Natural killer cell (primary cell): ENCODE measurements at regions not wholly inside any gene's neighbourhood (a gene's known extent, or its start where the extent isn't known, plus 50 kb on each side); places are given as distances from the start of the nearest gene placed in this dataset.

Source experiments
- ATAC-seq, 3 donors: fragments of 150-1000 bp in 2 of 3; fragments of 200-7000 bp in 1 of 3; cut with Tn5 transposase; 1 replicate in 1 of 3; 2 replicates in 2 of 3; pipeline ENCODE4 v1.10.0; 2021; ENCODE audit warnings: mild to moderate bottlenecking in 2 of 3, moderate library complexity in 2 of 3
- DNase-seq, 2 donors: peaks; one replicate each; pipeline versions ENCODE4 v3.0.0 to v3.0.0-alpha.2; 2013 to 2021; ENCODE audit warnings: mixed read lengths in 1 of 2
- H3K27ac ChIP-seq: one replicate; pipeline ENCODE4 v1.5.1; 2013; ENCODE audit warnings: mild to moderate bottlenecking, low read length
- H3K27me3 ChIP-seq: one replicate; pipeline ENCODE4 v1.6.1; 2013; ENCODE audit warnings: low read length; ENCODE audit not compliant: control insufficient read depth, insufficient read depth
- H3K36me3 ChIP-seq: one replicate; pipeline ENCODE4 v1.6.1; 2013; ENCODE audit warnings: low read length; ENCODE audit not compliant: control insufficient read depth, insufficient read depth
- H3K4me1 ChIP-seq: one replicate; pipeline ENCODE4 v1.6.1; 2013; ENCODE audit warnings: low read length; ENCODE audit not compliant: control insufficient read depth, insufficient read depth
- H3K4me3 ChIP-seq: one replicate; pipeline ENCODE4 v1.5.1; 2013; ENCODE audit warnings: low read length
- H3K9me3 ChIP-seq: one replicate; pipeline ENCODE4 v1.6.1; 2013; ENCODE audit warnings: low read length; ENCODE audit not compliant: control insufficient read depth, insufficient read depth
- H3K27ac Mint-ChIP-seq, 2 donors: one replicate each; pipeline ENCODE4 v1.8.0; 2022; ENCODE audit warnings: mild to moderate bottlenecking in 2 of 2, mixed read lengths in 2 of 2, moderate library complexity in 1 of 2
- H3K27me3 Mint-ChIP-seq, 2 donors: one replicate each; pipeline ENCODE4 v1.8.0; 2022; ENCODE audit warnings: low read depth in 2 of 2, mixed read lengths in 2 of 2
- H3K36me3 Mint-ChIP-seq: one replicate; pipeline ENCODE4 v1.8.0; 2022; ENCODE audit warnings: mixed read lengths
- H3K4me1 Mint-ChIP-seq, 2 donors: one replicate each; pipeline ENCODE4 v1.8.0; 2022; ENCODE audit warnings: mixed read lengths in 2 of 2
- H3K4me3 Mint-ChIP-seq: one replicate; pipeline ENCODE4 v1.8.0; 2022; ENCODE audit warnings: mild to moderate bottlenecking, moderate library complexity, mixed read lengths
- H3K9me3 Mint-ChIP-seq, 2 donors: one replicate each; pipeline ENCODE4 v1.8.0; 2022; ENCODE audit warnings: mixed read lengths in 2 of 2
- WGBS: methylation state at CpG from one replicate; pipeline ENCODE4 v1.1.7; 2013; ENCODE audit warnings: missing lambda C conversion rate; ENCODE audit not compliant: insufficient coverage; 5-methylcytosine and 5-hydroxymethylcytosine counted together
- intact Hi-C: fragments of 100-400 bp; cut with micrococcal nuclease; formaldehyde crosslinking; loops from one replicate; pipeline ENCODE4 v1.14.2; 2022
- TF ChIP-seq, protein P1 (sequence below): fragments of 200-600 bp; IDR thresholded peaks from one replicate; pipeline ENCODE4 v1.8.0; 2022; ENCODE audit warnings: antibody characterized with exemption

DNA sequence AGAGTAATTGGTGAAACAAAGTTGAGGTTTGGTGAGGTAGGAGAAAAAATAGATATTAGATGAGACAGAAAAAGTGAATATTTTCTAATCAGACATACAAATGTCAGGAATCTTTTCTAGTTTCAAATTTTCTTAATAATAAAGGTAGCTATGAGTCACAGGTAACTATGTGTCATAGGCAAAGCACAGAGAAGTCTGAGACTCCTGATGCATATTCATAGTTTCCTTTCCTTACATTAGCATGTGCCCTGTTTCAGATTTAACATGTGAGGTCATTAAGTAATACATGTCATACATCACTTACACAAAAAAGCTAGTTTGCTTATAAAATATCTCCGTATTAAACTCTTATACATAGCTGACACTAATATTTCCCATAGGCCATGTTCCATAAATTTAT, 1141.3 kb upstream of the PCDH20 start:
- Mint-ChIP-seq H3K4me3 (no peak overlapping the region), H3K27me3 (no peaks in the 10 kb centered on the region), H3K36me3 (no peaks in the 10 kb centered on the region), H3K9me3 (peaks cover 18 to 27% of the 10 kb centered on the region in 2 donors), H3K27ac (no peak overlapping the region), H3K4me1 (no peaks in the 10 kb centered on the region)
- TF ChIP-seq, protein P1, sequence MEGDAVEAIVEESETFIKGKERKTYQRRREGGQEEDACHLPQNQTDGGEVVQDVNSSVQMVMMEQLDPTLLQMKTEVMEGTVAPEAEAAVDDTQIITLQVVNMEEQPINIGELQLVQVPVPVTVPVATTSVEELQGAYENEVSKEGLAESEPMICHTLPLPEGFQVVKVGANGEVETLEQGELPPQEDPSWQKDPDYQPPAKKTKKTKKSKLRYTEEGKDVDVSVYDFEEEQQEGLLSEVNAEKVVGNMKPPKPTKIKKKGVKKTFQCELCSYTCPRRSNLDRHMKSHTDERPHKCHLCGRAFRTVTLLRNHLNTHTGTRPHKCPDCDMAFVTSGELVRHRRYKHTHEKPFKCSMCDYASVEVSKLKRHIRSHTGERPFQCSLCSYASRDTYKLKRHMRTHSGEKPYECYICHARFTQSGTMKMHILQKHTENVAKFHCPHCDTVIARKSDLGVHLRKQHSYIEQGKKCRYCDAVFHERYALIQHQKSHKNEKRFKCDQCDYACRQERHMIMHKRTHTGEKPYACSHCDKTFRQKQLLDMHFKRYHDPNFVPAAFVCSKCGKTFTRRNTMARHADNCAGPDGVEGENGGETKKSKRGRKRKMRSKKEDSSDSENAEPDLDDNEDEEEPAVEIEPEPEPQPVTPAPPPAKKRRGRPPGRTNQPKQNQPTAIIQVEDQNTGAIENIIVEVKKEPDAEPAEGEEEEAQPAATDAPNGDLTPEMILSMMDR, result no peak
- Histone ChIP-seq H3K27me3 (no peaks in the 10 kb centered on the region), H3K9me3 (no peaks in the 10 kb centered on the region), H3K4me1 (no peaks in the 10 kb centered on the region), H3K4me3 (no peak overlapping the region), H3K36me3 (no peaks in the 10 kb centered on the region), H3K27ac (no peak overlapping the region)
- ATAC-seq, result no peak
- no peak for DNase-seq
- WGBS, result no CpG with 5 or more reads among the region's 1 CpG
- intact Hi-C loops, result no loop called here

- no peaks in the 10 kb centered on the region for H3K4me1 ChIP-seq
- Mint-ChIP-seq H3K9me3 (peaks cover 8 to 16% of the 10 kb centered on the region in 2 donors), H3K4me1 (no peaks in the 10 kb centered on the region), H3K4me3 (no peak overlapping the region), H3K27me3 (no peaks in the 10 kb centered on the region), H3K36me3 (no peaks in the 10 kb centered on the region), H3K27ac (no peak overlapping the region)
- no peaks in the 10 kb centered on the region for H3K36me3 ChIP-seq
- no peaks in the 10 kb centered on the region for H3K9me3 ChIP-seq
- DNase-seq (no peak), ATAC-seq (no peak)
- intact Hi-C loops, result no loop called here
- H3K27ac ChIP-seq, result no peak overlapping the region
- no peaks in the 10 kb centered on the region for H3K27me3 ChIP-seq
- no peak overlapping the region for H3K4me3 ChIP-seq
- TF ChIP-seq, protein P1, result no peak
- 95% methylated on average over 3 of the region's 5 CpGs for WGBS
Observed at GRCh38 chr13:62551588-62551987, 1135.9 kb upstream of the PCDH20 start.

DNA sequence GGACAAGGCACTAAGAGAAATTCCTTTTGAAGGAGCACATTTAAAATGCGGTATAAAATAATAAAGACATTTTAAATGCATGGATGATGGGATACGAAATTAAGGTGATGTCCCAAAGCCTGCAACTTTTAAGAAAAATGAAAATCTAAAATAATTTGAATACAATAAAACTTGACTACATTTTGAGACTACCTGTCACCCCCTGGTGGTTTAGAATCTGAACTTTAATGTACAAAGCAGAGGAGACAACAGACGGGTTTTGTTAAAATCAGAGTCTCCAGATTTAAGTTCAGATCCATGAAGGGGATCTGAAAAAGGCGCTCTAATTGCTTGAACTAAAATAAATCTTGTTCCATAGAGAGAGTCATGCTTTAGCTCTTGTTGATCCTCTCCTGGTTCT, 1129.3 kb upstream of the PCDH20 start:
- Mint-ChIP-seq H3K27ac (no peak overlapping the region), H3K4me1 (no peaks in the 10 kb centered on the region), H3K27me3 (no peaks in the 10 kb centered on the region), H3K9me3 (peaks cover 9 to 10% of the 10 kb centered on the region in 2 donors), H3K36me3 (peaks cover 6% of the 10 kb centered on the region), H3K4me3 (no peak overlapping the region)
- no peak for DNase-seq
- no peak overlapping the region for H3K4me3 ChIP-seq
- no peaks in the 10 kb centered on the region for H3K9me3 ChIP-seq
- 86% methylated on average over 4 of the region's 4 CpGs for WGBS
- TF ChIP-seq, protein P1, result no peak
- intact Hi-C loops, result no loop called here
- H3K27me3 ChIP-seq, result no peaks in the 10 kb centered on the region
- H3K36me3 ChIP-seq, result no peaks in the 10 kb centered on the region
- H3K4me1 ChIP-seq, result no peaks in the 10 kb centered on the region
- H3K27ac ChIP-seq, result no peak overlapping the region
- ATAC-seq, result no peak

DNA sequence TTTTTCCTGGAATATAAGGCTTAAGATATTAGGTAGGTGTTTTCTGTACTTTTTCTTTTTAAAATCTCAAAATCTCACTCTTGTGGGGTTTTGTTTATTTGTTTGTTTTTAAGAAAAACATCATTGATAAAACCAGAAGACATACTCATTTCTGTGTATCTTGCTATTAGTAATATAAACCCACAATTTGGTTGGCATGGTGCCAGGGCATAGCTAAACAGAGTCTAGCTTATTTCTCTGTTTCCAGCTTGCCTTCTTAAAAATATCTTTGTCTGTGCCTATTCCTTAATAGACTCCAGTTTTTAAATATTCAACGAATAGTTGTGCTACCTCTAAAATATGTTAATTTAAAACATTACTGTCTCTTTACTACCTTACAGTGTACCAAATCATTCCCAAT, 1121.9 kb upstream of the PCDH20 start:
- H3K27ac Mint-ChIP-seq, result no peak overlapping the region
- no peaks in the 10 kb centered on the region for H3K4me1 Mint-ChIP-seq

More for the DNA sequence above, 1121.9 kb upstream of the PCDH20 start:
- Histone ChIP-seq H3K27me3 (no peaks in the 10 kb centered on the region), H3K9me3 (no peaks in the 10 kb centered on the region), H3K4me3 (no peak overlapping the region), H3K36me3 (no peaks in the 10 kb centered on the region), H3K4me1 (no peaks in the 10 kb centered on the region), H3K27ac (no peak overlapping the region)
- DNase-seq, result no peak
- no peak for ATAC-seq
- Mint-ChIP-seq H3K27me3 (no peaks in the 10 kb centered on the region), H3K36me3 (peaks cover 7% of the 10 kb centered on the region), H3K9me3 (peaks cover 12 to 13% of the 10 kb centered on the region in 2 donors), H3K4me3 (no peak overlapping the region)
- 75% methylated on average over 1 of the region's 1 CpG for WGBS
- intact Hi-C loops, result no loop called here
- TF ChIP-seq, protein P1, result no peak
